Inflammatory macrophage treated with lipopolysaccharide for 4 hours (primary cell): ENCODE measurements at regions not wholly inside any gene's neighbourhood (a gene's known extent, or its start where the extent isn't known, plus 50 kb on each side); places are given as distances from the start of the nearest gene placed in this dataset.

ENCODE experiments used
- DNase-seq: peaks from one replicate; pipeline ENCODE4 v3.0.0-alpha.2; 2020

- no peak for DNase-seq
These were observed 598.7 kb upstream of the SGCD start for GRCh38 chr5:155728146-155728856.

DNA sequence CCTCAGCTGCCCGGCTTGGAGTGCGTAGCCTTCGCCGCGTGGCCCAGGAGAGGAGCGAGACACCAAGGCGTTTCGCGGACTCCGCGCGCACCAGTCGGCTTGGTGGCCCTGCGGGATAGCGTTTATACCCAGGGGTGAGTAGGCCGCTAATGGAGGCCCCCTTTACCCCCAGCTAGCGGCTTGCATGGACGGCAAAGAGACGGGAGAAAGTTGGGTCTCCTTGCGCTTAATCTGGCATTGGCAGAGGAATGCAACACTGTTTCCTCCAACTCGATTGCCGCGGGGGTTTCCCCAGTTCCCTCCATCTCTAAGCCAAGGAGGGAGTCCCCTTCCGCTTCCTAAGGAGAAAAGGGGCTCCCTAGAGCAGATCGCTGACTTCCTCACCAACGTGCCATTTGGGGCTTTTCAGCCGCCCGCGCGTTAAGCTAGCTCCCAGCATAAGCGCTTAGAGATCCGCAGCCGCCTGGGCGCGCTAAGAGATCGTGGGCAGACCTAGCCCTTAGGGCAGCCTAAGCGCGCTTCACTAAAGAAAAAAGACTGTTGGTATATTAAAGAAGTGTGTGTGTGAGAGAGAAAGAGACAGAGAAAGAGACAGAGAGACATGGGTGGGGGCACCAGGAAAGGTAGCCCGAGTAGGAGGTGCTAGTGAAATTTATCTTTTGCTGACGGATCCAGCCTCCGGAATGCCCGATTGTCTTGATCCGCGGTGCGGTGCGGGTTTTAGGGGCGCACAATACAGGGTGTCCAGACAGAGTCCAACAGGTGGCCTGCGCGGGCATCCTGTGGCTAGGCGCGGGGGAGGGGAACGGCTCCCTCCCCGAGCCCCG, 597.9 kb upstream of the SGCD start:
- no peak for DNase-seq

DNA sequence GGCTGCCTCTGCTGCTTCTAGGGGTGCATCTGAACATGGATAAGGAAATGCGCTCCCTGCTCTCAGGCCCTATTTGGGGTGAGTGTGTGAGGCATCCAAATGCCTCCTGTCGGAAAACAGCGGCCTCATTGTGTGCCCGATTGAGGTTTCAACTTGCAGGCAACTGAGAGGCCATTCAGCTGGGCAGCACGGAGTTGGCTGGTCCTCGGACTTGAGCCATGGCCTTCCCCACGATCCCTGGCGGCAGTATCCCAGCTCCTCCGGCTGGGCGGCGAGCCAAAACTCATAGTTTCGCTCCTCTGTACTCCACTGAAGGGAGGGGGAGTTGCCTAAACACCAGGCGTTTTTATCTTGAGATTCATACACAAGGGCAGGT, 597.3 kb upstream of the SGCD start:
- no peak for DNase-seq

- DNase-seq: no peak
These were observed 594.2 kb upstream of the SGCD start for GRCh38 chr5:155732587-155733376.

DNA sequence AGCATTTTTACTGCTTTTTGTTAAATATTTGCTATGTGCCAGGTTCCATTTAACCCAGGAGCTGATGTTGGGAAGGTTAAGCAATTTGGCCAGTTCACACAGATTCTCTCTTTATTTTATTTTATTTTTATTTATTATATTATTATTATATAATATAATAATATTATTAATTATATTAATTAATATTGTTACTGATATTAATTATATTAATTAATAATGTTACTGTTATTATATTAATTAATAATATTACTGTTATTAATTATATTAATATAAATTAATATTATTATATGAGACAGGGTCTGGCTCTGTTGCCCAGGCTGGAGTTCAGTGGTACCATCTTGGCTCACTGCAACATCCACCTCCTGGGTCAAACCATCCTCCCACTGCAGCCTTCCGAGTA, 593.0 kb upstream of the SGCD start:
- DNase-seq: no peak

DNA sequence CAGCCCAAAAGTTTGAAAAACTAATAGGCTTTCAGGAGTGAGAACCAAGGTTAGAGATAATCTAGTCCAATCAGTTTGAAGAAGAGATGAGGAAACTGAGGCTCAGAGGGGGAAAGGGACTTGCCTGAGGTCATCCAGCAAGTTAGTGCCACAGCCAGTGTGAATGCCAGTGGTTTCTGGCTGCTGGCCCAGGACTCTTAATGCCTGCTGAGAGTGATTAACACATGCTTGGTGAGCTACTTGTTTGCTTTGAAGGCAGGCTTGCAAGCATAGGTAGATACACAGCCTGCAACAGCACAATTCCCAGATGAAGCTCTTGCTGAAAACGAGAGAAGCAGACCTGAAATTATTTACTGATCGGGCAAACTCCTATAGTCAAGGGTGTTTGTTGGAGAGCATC, 591.6 kb upstream of the SGCD start:
- no peak for DNase-seq

- DNase-seq: no peak
These were observed 588.3 kb upstream of the SGCD start for GRCh38 chr5:155738616-155739015.

DNA sequence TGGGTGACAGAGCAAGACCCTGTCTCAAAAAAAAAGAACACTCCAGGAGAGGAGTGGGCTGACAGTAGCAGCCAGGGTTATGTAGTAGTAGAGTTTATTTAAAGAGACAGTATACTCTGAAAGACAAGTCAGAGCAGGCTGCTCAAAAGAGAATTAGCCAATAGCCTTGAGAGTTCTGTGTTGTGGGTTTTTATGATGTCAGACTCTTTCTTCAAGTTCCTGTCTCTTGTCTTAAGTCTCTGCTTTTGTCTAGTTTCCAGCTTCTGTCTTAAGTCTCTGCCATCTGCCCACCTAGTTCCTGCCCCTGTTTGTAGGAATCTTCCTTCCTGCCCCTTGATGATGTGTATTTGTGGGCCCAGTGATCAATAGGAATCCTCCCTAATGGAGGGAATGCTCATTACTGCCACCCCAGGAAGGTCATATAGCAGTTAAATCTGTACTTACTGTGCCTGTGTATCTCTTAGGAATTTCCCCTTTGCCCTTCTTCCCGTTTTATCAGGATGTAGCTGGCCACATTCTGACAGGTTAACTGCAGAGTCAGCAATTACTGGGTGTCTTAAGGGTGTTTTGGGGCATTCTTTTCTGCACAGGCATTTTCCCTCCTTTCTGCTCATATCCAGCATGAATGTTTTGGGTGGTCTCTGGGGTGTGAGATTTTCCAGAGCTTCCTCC, 580.5 kb upstream of the SGCD start:
- DNase-seq: peak; percentile 5

DNA sequence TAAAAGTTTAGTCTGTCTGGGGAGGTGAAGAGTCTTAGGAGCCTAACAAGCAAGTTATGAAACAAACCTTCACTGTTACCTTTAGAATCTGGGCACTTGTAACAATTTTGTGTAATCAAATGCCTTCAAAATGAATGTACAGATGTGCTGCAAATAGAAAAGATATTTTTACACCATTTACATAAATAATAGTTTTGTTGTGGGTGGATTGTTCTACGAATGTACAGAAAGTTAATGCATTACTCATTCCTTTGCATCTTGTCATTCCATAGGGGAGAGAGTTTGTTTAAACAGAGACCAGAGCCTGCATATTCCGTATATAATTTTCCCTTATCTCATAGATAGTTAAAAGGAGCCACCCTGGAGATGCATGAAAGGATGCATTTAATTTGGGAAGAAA, 576.9 kb upstream of the SGCD start:
- DNase-seq: no peak

DNA sequence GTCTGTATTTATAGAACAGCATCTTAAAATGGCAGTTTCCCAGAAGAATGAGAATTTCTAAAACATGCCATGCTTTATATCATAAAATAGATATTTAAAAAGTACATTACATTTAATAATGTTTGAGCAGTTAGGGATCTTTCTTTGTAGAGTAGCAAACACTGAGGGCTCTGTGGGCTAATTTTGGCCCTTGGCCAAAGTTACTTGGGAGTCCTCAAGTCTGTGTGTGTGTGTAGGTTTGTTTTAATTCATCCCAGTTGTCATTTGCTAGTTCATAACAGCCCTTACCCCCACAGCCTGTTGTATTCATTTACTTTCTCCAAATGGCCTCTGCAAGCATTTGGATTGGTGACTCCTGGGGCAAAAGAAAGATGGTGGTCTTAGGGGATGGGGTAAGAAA, 576.4 kb upstream of the SGCD start:
- DNase-seq: no peak

DNA sequence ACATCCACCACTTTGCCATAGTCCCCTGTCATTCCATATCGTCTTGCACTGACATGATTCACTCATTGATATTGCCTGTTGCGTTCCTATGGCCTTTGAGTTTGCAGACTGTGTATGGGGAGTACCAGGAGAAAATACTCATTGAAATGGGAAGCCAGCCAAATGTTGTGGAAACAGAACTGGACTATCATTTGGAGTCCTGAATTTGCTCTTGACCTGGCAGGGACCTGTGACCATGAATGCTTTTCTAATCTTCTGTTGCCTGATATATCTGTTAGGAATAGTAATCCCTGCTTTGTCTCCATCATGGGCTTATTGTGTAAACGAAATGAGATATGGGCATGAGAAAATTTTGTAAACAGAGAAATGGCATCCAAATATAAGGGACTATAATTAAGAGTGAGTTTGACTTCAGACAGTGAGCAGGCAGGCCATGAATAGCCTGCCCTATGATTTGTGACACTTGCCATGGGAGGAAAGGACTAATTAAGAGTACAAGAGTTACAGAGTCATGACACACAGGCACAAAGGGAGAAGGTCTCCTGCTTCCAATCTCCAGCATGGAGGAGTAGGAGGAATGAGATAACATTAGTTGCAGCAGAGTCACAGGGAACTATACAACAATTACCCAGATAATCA, 572.9 kb upstream of the SGCD start:
- DNase-seq: no peak

DNA sequence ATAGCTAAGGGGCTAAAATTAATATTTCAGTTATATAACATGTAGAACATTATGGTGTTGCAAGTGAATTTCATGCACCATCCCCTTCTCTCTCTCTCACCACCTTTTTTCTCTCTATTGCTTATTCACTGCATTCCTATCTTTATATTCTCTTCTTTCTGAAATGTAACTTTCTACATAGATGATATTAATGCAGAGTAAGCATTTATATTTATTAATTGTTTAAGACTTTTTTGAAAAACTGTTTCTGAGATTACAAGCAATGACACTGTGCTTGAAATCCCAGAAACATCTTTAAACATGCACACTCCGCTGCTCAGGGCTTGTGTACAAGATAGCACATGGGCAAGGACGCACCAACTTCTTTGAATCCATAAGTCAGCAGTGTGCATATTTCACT, 567.7 kb upstream of the SGCD start:
- DNase-seq: no peak

DNA sequence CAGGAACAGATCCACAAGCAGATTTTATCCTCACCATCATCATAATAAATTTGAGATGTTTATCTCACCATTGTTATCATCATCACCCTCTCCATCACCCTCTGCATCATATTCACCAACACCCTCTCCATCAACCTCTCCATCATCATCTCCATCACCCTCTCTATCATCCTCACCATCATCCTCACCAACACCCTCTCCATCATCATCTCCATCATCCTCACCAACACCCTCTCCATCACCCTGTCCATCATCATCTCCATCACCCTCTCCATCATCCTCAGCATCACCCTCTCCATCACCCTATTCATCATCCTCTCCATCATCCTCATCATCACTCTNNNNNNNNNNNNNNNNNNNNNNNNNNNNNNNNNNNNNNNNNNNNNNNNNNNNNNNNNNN, 567.0 kb upstream of the SGCD start:
- no peak for DNase-seq

DNA sequence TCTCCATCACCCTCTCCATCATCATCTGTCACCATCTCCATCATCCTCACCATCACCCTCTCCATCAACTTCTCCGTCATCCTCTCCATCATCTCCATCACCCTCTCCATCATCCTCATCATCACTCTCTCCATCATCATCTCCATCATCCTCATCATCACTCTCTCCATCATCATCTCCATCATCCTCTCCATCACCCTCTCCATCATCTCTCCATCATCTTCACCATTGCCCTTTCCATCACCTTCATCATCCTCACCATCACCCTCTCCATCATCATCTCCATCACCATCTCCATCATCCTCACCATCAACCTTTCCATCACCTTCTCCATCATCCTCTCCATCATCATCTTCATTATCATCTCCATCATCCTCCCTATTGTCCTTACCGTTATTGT, 565.5 kb upstream of the SGCD start:
- no peak for DNase-seq

DNA sequence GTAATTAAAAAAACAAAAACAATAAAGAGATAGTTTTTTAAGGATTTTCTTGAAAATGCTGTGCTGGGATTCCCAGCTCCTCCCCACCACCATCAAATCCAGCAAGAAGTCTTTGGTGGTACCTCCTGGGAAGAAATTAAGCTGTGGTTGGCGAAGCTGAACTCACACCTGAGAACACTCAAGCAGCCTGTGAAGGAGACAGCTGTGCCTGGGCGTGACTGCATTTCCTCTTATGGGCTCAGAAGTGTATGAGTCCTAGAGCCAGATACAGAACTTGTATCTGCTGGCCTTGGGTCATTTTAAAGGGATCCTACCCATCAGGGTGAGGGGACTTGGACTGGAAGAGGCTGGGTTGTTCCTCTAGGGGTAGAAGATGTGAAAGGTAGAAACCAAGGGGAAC, 561.2 kb upstream of the SGCD start:
- DNase-seq: no peak

GRCh38 chr5:155767470-155767869, 559.5 kb upstream of the SGCD start:
- no peak for DNase-seq

DNA sequence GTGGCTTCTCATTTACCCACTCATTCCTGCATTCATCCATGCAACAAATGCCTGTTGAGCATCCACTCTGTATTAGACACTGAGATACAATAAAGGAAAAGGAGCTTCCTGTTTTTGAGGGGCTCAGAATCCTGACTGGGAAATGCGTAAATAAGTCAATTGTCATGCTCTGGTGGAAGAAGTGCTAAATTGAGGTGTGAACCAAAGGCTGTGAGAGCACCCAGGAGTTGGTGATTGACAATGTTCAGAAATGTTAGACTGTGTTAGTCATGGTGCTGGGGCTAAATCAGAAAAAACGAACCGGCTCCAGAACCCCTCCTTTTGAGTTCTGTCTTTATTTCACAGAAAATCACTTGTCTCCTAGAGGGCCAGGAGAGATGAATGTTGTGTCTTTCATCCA, 558.6 kb upstream of the SGCD start:
- DNase-seq: no peak

- no peak for DNase-seq
These were observed 554.8 kb upstream of the SGCD start for GRCh38 chr5:155772009-155772662.

DNA sequence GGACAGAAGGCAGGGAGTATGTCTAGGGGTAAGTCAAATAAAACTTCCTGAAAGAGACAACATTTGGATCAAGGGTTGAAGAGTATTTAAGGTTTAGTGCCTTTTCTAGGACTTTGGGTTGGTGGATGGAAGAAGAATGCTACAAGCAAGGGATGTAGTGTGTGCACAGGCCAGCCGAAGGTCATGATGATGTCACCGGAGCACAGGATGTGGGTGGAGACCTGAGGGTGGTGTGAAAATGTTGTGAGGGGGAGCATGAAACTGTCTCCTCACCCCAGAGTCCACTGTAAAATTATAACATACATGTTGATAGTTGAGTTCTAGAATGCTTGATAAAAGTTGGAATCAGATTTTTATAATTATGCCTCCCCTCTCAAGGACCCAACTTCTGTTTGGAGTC, 553.3 kb upstream of the SGCD start:
- no peak for DNase-seq

- no peak for DNase-seq
These were observed 546.7 kb upstream of the SGCD start for GRCh38 chr5:155780260-155780659.

DNA sequence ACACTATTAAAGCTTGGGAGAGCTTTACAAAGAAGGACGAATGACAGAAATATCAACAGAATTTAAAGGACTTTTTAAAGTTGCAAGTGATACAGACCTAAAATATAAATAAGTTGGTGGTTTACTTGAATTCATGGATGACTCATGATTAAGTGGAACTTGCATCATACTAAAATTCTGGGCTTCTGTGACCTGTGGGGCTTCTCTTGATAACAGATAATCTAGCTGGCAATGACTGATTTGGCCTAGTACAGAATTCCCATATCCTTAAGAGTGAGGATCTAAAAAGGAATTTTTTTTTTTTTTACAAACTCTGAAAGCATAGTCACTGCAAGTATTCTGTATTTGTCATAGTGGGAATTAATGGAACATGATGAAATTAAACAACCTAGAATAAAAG, 543.7 kb upstream of the SGCD start:
- no peak for DNase-seq

GRCh38 chr5:155783791-155784190, 543.2 kb upstream of the SGCD start:
- no peak for DNase-seq
